CD14-positive monocyte (primary cell): ENCODE measurements at regions not wholly inside any gene's neighbourhood (a gene's known extent, or its start where the extent isn't known, plus 50 kb on each side); places are given as distances from the start of the nearest gene placed in this dataset.

Experiments
- DNase-seq, 3 donors: peaks; one replicate each; pipeline ENCODE4 v3.0.0-alpha.2; 2011 to 2022
- H2AFZ ChIP-seq: 2 replicates; pipeline ENCODE4 v1.6.0; 2012; ENCODE audit warnings: mild to moderate bottlenecking, low read depth, low read length, inconsistent platforms; ENCODE audit not compliant: insufficient read depth, poor library complexity, severe bottlenecking
- H3K27ac ChIP-seq, 2 donors: 1 replicate in 1 of 2; 2 replicates in 1 of 2; pipeline ENCODE4 v1.5.1; 2012 to 2013; ENCODE audit warnings: low read length in 2 of 2, control low read depth in 1 of 2, inconsistent platforms in 1 of 2, low read depth in 1 of 2, mild to moderate bottlenecking in 1 of 2
- H3K27me3 ChIP-seq, 2 donors: one replicate each; pipeline versions ENCODE4 v1.6.0 to v1.6.1; 2011 to 2013; ENCODE audit warnings: low read length in 2 of 2; ENCODE audit not compliant: control insufficient read depth in 2 of 2, insufficient read depth in 2 of 2
- H3K36me3 ChIP-seq, 2 donors: replicated peaks in 1 of 2; 1 replicate in 1 of 2; 2 replicates in 1 of 2; pipeline versions ENCODE4 v1.5.1 to v1.6.1; 2012 to 2013; ENCODE audit warnings: low read length in 2 of 2, control low read depth in 1 of 2, inconsistent platforms in 1 of 2, mild to moderate bottlenecking in 1 of 2; ENCODE audit not compliant: insufficient read depth in 2 of 2, control insufficient read depth in 1 of 2
- H3K4me1 ChIP-seq, 2 donors: 1 replicate in 1 of 2; 2 replicates in 1 of 2; pipeline versions ENCODE4 v1.5.1 to v1.6.1; 2012 to 2013; ENCODE audit warnings: low read length in 2 of 2, control low read depth in 1 of 2, inconsistent platforms in 1 of 2, mild to moderate bottlenecking in 1 of 2, moderate library complexity in 1 of 2; ENCODE audit not compliant: insufficient read depth in 2 of 2, control insufficient read depth in 1 of 2
- H3K4me2 ChIP-seq: replicated peaks from 2 replicates; pipeline ENCODE3; 2012; ENCODE audit warnings: low read length, moderate library complexity, mild to moderate bottlenecking; ENCODE audit not compliant: poor library complexity, severe bottlenecking; ENCODE audit errors: extremely low read depth
- H3K4me3 ChIP-seq, 3 experiments: fragments of 200-600 bp in 1 of 3; sonication (generic) in 1 of 3; replicated peaks in 1 of 3; 1 replicate in 2 of 3; 2 replicates in 1 of 3; pipeline ENCODE4 v1.5.1; 2011 to 2013; ENCODE audit warnings: low read length in 3 of 3, mild to moderate bottlenecking in 3 of 3, control low read depth in 2 of 3, low read depth in 2 of 3, inconsistent platforms in 1 of 3, moderate library complexity in 1 of 3
- H3K79me2 ChIP-seq: 2 replicates; pipeline ENCODE4 v1.6.0; 2012; ENCODE audit warnings: mild to moderate bottlenecking, control low read depth, inconsistent platforms, low read length, moderate library complexity; ENCODE audit not compliant: insufficient read depth
- H3K9ac ChIP-seq: 2 replicates; pipeline ENCODE4 v1.6.0; 2017; ENCODE audit warnings: low read length, mild to moderate bottlenecking; ENCODE audit not compliant: insufficient read depth, poor library complexity, severe bottlenecking
- H3K9me3 ChIP-seq, 2 donors: replicated peaks in 1 of 2; 1 replicate in 1 of 2; 2 replicates in 1 of 2; pipeline versions ENCODE4 v1.5.1 to v1.6.1; 2012 to 2013; ENCODE audit warnings: low read length in 2 of 2, control low read depth in 1 of 2; ENCODE audit not compliant: control insufficient read depth in 1 of 2, insufficient read depth in 1 of 2
- H4K20me1 ChIP-seq: 2 replicates; pipeline ENCODE4 v1.6.0; 2012; ENCODE audit warnings: mild to moderate bottlenecking, low read length, control low read depth, moderate library complexity; ENCODE audit not compliant: insufficient read depth
- H3K27ac Mint-ChIP-seq, 7 donors: one replicate each; pipeline ENCODE4 v1.8.0; 2020; ENCODE audit warnings: mild to moderate bottlenecking in 7 of 7, mixed read lengths in 7 of 7, moderate library complexity in 6 of 7, inconsistent platforms in 2 of 7
- H3K27me3 Mint-ChIP-seq, 3 donors: one replicate each; pipeline ENCODE4 v1.8.0; 2021 to 2022; ENCODE audit warnings: low read depth in 3 of 3, mild to moderate bottlenecking in 3 of 3, mixed read lengths in 3 of 3, moderate library complexity in 3 of 3, inconsistent platforms in 1 of 3
- H3K36me3 Mint-ChIP-seq, 2 donors: one replicate each; pipeline ENCODE4 v1.8.0; 2020; ENCODE audit warnings: mixed read lengths in 2 of 2, inconsistent platforms in 1 of 2, mild to moderate bottlenecking in 1 of 2
- H3K4me1 Mint-ChIP-seq: one replicate; pipeline ENCODE4 v1.8.0; 2020; ENCODE audit warnings: mild to moderate bottlenecking, mixed read lengths
- H3K4me3 Mint-ChIP-seq, 2 donors: one replicate each; pipeline ENCODE4 v1.8.0; 2020; ENCODE audit warnings: mild to moderate bottlenecking in 2 of 2, mixed read lengths in 2 of 2, moderate library complexity in 1 of 2
- H3K9me3 Mint-ChIP-seq, 7 donors: one replicate each; pipeline ENCODE4 v1.8.0; 2020 to 2022; ENCODE audit warnings: mixed read lengths in 7 of 7, mild to moderate bottlenecking in 6 of 7, moderate library complexity in 6 of 7, inconsistent platforms in 2 of 7
- WGBS: methylation state at CpG from one replicate; pipeline ENCODE4 v1.1.5; 2013; ENCODE audit warnings: missing lambda C conversion rate; ENCODE audit not compliant: insufficient coverage; 5-methylcytosine and 5-hydroxymethylcytosine counted together
- intact Hi-C, 2 donors: fragments of 100-400 bp; cut with micrococcal nuclease; formaldehyde crosslinking; loops; one replicate each; pipeline versions ENCODE4 v1.15.0 to v1.15.1; 2023
- TF ChIP-seq, protein P1 (sequence below): fragments of 200-600 bp; IDR thresholded peaks from one replicate; pipeline ENCODE4 v1.8.0; 2022; ENCODE audit warnings: antibody characterized with exemption, mild to moderate bottlenecking

DNA sequence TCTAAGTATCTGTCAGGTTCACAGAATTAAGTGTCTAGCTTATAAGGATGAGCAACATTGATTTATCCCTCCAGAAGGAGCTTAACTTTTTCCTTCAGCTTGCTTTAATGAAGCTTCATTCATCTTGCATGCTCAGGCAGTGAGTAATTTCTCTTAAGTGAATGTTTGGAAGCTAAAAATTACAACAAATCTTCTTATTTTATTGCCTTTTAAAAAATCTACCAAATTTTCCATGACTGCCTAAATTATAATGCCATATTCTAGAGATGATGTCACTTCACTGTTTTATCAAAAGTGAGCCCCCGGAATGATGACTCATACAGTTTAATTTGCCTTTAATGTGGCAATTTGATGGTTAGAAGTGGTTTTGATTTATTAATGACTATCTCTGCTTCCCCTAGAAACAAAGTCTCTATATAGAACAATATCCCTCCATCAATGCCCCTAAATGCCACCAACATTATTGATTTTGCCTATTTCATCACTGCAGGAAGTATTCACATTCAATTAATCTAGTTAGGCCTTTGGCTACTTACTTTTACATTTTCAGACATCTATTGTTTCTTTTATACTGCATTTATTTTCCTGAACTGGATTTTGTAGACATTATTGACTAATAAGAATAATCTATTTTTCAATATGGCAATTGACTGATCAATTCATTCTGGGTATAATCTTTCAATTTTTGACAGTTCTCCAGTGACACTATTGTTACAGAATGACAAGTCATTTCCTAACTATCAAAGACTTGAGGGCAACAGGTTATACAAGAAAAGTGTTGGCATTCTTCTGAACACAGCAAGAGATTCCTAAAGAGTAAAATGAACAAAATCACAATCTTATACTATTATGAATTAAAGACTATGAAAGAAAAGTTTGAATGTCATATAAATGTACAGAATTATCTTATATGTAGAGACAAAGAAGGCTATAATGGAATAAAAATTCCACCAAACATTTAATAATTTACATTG is 139.3 kb upstream of the ODAD2 start:
- Mint-ChIP-seq H3K36me3 (peaks cover 46 to 56% of the 10 kb centered on the region in 2 donors), H3K9me3 (peaks cover 14 to 27% (median 19%) of the 10 kb centered on the region in 7 donors)
- H3K27ac ChIP-seq = no peak overlapping the region

DNA sequence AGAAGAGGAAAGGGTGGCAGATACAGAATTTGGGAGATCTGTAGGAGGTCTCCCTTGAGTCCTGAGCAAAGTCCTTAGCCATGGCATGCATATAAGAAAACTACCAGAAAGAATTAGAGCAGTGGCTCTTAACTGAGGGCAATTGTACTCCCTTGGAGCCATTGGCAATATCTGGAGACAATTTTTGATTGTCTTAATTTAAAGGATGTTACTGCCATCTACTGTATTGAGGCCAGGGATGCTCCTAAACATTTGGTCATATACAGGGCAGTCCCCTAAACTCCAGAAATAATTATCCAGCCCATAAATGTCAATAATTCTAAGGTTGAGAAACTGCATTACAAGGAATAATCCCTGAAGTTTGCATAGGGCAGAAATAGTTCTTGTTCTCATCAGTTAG is 136.4 kb upstream of the ODAD2 start:
- no peak overlapping the region for H3K9ac ChIP-seq
- no peak overlapping the region for H2AFZ ChIP-seq
- no peaks in the 10 kb centered on the region for H3K79me2 ChIP-seq
- Mint-ChIP-seq H3K4me1 (no peaks in the 10 kb centered on the region), H3K27me3 (peaks cover 0 to 1% (median 0%) of the 10 kb centered on the region in 3 donors), H3K9me3 (peaks cover 14 to 27% (median 19%) of the 10 kb centered on the region in 7 donors), H3K36me3 (peaks cover 53 to 73% of the 10 kb centered on the region in 2 donors), H3K27ac (no peak overlapping the region), H3K4me3 (no peak overlapping the region)
- peaks cover 8 to 20% of the 10 kb centered on the region in 2 donors for H3K9me3 ChIP-seq
- H3K4me1 ChIP-seq = no peaks in the 10 kb centered on the region
- H3K36me3 ChIP-seq = peaks cover 22 to 71% of the 10 kb centered on the region in 2 donors
- intact Hi-C loops = no loop called here
- no peak overlapping the region for H3K4me2 ChIP-seq
- H3K27ac ChIP-seq = no peak overlapping the region
- H4K20me1 ChIP-seq = peaks cover 4% of the 10 kb centered on the region
- no peaks in the 10 kb centered on the region for H3K27me3 ChIP-seq
- TF ChIP-seq, protein P1, sequence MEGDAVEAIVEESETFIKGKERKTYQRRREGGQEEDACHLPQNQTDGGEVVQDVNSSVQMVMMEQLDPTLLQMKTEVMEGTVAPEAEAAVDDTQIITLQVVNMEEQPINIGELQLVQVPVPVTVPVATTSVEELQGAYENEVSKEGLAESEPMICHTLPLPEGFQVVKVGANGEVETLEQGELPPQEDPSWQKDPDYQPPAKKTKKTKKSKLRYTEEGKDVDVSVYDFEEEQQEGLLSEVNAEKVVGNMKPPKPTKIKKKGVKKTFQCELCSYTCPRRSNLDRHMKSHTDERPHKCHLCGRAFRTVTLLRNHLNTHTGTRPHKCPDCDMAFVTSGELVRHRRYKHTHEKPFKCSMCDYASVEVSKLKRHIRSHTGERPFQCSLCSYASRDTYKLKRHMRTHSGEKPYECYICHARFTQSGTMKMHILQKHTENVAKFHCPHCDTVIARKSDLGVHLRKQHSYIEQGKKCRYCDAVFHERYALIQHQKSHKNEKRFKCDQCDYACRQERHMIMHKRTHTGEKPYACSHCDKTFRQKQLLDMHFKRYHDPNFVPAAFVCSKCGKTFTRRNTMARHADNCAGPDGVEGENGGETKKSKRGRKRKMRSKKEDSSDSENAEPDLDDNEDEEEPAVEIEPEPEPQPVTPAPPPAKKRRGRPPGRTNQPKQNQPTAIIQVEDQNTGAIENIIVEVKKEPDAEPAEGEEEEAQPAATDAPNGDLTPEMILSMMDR = no peak
- DNase-seq = no peak
- no peak overlapping the region for H3K4me3 ChIP-seq

More for the DNA sequence above, 139.3 kb upstream of the ODAD2 start:
- no peak overlapping the region for H3K4me3 ChIP-seq
- H3K9me3 ChIP-seq = peaks cover 8 to 20% of the 10 kb centered on the region in 2 donors
- peaks cover 5% of the 10 kb centered on the region for H4K20me1 ChIP-seq
- no peak overlapping the region for H3K9ac ChIP-seq
- H3K27me3 ChIP-seq = no peaks in the 10 kb centered on the region
- H2AFZ ChIP-seq = no peak overlapping the region
- intact Hi-C loops = no loop called here
- peaks cover 0 to 1% (median 0%) of the 10 kb centered on the region in 3 donors for H3K27me3 Mint-ChIP-seq
- TF ChIP-seq, protein P1 = no peak
- H3K4me1 Mint-ChIP-seq = no peaks in the 10 kb centered on the region
- no peak overlapping the region for H3K4me2 ChIP-seq
- H3K36me3 ChIP-seq = peaks cover 14 to 56% of the 10 kb centered on the region in 2 donors
- H3K4me1 ChIP-seq = no peaks in the 10 kb centered on the region
- H3K4me3 Mint-ChIP-seq = no peak overlapping the region
- no CpG with 5 or more reads among the region's 1 CpG for WGBS
- H3K79me2 ChIP-seq = no peaks in the 10 kb centered on the region
- no peak overlapping the region for H3K27ac Mint-ChIP-seq
- DNase-seq = no peak
